Mesenchymal stem cell (in vitro differentiated cells and primary cell): ENCODE measurements at regions not wholly inside any gene's neighbourhood (a gene's known extent, or its start where the extent isn't known, plus 50 kb on each side); places are given as distances from the start of the nearest gene placed in this dataset.

Source experiments
- DNase-seq: peaks from one replicate; pipeline ENCODE4 v3.0.0-alpha.2; 2013
- H2AFZ ChIP-seq: one replicate; pipeline ENCODE4 v1.6.1; 2013; ENCODE audit warnings: low read depth, mild to moderate bottlenecking, control low read depth, inconsistent platforms, low read length, moderate library complexity
- H2AK5ac ChIP-seq: 2 replicates; pipeline ENCODE4 v1.6.1; 2013; ENCODE audit warnings: low read length, moderate library complexity, mild to moderate bottlenecking, inconsistent platforms; ENCODE audit not compliant: severe bottlenecking
- H2BK120ac ChIP-seq: one replicate; pipeline ENCODE4 v1.6.1; 2013; ENCODE audit warnings: low read depth, mild to moderate bottlenecking, inconsistent platforms, low read length, moderate library complexity
- H2BK12ac ChIP-seq, 2 experiments: one replicate each; pipeline ENCODE4 v1.6.1; 2013; ENCODE audit warnings: inconsistent platforms in 2 of 2, low read length in 2 of 2, mild to moderate bottlenecking in 2 of 2, moderate library complexity in 2 of 2, control low read depth in 1 of 2
- H2BK15ac ChIP-seq: one replicate; pipeline ENCODE4 v1.6.1; 2013; ENCODE audit warnings: mild to moderate bottlenecking, low read depth, inconsistent platforms; ENCODE audit not compliant: poor library complexity, severe bottlenecking
- H2BK5ac ChIP-seq: 2 replicates; pipeline ENCODE4 v1.6.1; 2013; ENCODE audit warnings: low read depth, mild to moderate bottlenecking, low read length, control low read depth, inconsistent platforms; ENCODE audit not compliant: poor library complexity, severe bottlenecking
- H3K14ac ChIP-seq, 2 experiments: one replicate each; pipeline ENCODE4 v1.6.1; 2013; ENCODE audit warnings: inconsistent platforms in 2 of 2, low read length in 2 of 2, control low read depth in 1 of 2, mild to moderate bottlenecking in 1 of 2, moderate library complexity in 1 of 2
- H3K18ac ChIP-seq, 2 experiments: one replicate each; pipeline ENCODE4 v1.6.1; 2013; ENCODE audit warnings: inconsistent platforms in 2 of 2, low read length in 2 of 2, control low read depth in 1 of 2, low read depth in 1 of 2, mild to moderate bottlenecking in 1 of 2
- H3K23ac ChIP-seq, 2 experiments: one replicate each; pipeline ENCODE4 v1.6.1; 2013; ENCODE audit warnings: inconsistent platforms in 2 of 2, low read length in 2 of 2, mild to moderate bottlenecking in 2 of 2, moderate library complexity in 2 of 2, control low read depth in 1 of 2
- H3K27ac ChIP-seq: 2 replicates; pipeline ENCODE4 v1.5.1; 2013; ENCODE audit warnings: mild to moderate bottlenecking, moderate library complexity, low read length, control low read depth, inconsistent platforms; ENCODE audit not compliant: poor library complexity, severe bottlenecking
- H3K27me3 ChIP-seq, 2 experiments: 2 replicates each; pipeline versions ENCODE4 v1.6.1 to v1.7.0; 2013; ENCODE audit warnings: low read length in 2 of 2, mild to moderate bottlenecking in 2 of 2, moderate library complexity in 2 of 2, control low read depth in 1 of 2, inconsistent platforms in 1 of 2; ENCODE audit not compliant: control insufficient read depth in 1 of 2, insufficient read depth in 1 of 2
- H3K36me3 ChIP-seq, 2 experiments: 2 replicates each; pipeline versions ENCODE4 v1.6.1 to v1.7.0; 2013; ENCODE audit warnings: low read length in 2 of 2, control low read depth in 1 of 2, inconsistent platforms in 1 of 2, low read depth in 1 of 2, mild to moderate bottlenecking in 1 of 2; ENCODE audit not compliant: insufficient read depth in 2 of 2, control insufficient read depth in 1 of 2
- H3K4ac ChIP-seq, 2 experiments: one replicate each; pipeline ENCODE4 v1.6.1; 2013; ENCODE audit warnings: inconsistent platforms in 2 of 2, low read length in 2 of 2, mild to moderate bottlenecking in 2 of 2, moderate library complexity in 2 of 2, control low read depth in 1 of 2, low read depth in 1 of 2
- H3K4me1 ChIP-seq: 2 replicates; pipeline ENCODE4 v1.6.1; 2013; ENCODE audit warnings: low read depth, low read length, control low read depth; ENCODE audit not compliant: control insufficient read depth, insufficient read depth
- H3K4me2 ChIP-seq: 2 replicates; pipeline ENCODE4 v1.6.1; 2013; ENCODE audit warnings: low read length, mild to moderate bottlenecking, inconsistent platforms; ENCODE audit not compliant: poor library complexity, severe bottlenecking
- H3K4me3 ChIP-seq, 2 experiments: 2 replicates each; pipeline versions ENCODE4 v1.5.1 to v1.7.0; 2013; ENCODE audit warnings: low read length in 2 of 2, mild to moderate bottlenecking in 2 of 2, control low read depth in 1 of 2, low read depth in 1 of 2; ENCODE audit not compliant: insufficient read depth in 1 of 2
- H3K79me1 ChIP-seq: replicated peaks from 2 replicates; pipeline ENCODE4 v1.6.1; 2013; ENCODE audit warnings: mild to moderate bottlenecking, control low read depth, low read length, inconsistent platforms; ENCODE audit not compliant: poor library complexity, severe bottlenecking
- H3K9ac ChIP-seq: 2 replicates; pipeline ENCODE4 v1.7.0; 2013; ENCODE audit warnings: mild to moderate bottlenecking, low read length, moderate library complexity
- H3K9me3 ChIP-seq: 2 replicates; pipeline ENCODE4 v1.7.0; 2013; ENCODE audit warnings: mild to moderate bottlenecking, low read length; ENCODE audit not compliant: control insufficient read depth
- H4K8ac ChIP-seq: one replicate; pipeline ENCODE4 v1.6.1; 2013; ENCODE audit warnings: inconsistent platforms, mild to moderate bottlenecking, low read length, moderate library complexity
- H4K91ac ChIP-seq: one replicate; pipeline ENCODE4 v1.6.1; 2013; ENCODE audit warnings: mild to moderate bottlenecking, low read length, inconsistent platforms
- WGBS: methylation state at CpG from one replicate; pipeline ENCODE4 v1.1.7; 2013; ENCODE audit warnings: mixed read lengths; 5-methylcytosine and 5-hydroxymethylcytosine counted together

GRCh38 chr4:187183826-187184225, 460.2 kb upstream of the FAT1 start:
- H3K36me3 ChIP-seq = no peaks in the 10 kb centered on the region
- no peak overlapping the region for H3K27ac ChIP-seq
- H3K4me1 ChIP-seq = no peaks in the 10 kb centered on the region
- 50% methylated on average over 1 of the region's 2 CpGs for WGBS
- H2BK120ac ChIP-seq = no peak overlapping the region
- H3K27me3 ChIP-seq = no peaks in the 10 kb centered on the region
- no peak overlapping the region for H4K8ac ChIP-seq
- H2AK5ac ChIP-seq = no peak overlapping the region
- no peak overlapping the region for H3K14ac ChIP-seq
- no peak overlapping the region for H3K18ac ChIP-seq
- no peak overlapping the region for H3K4me2 ChIP-seq
- no peak overlapping the region for H3K4me3 ChIP-seq
- H4K91ac ChIP-seq = no peak overlapping the region
- no peaks in the 10 kb centered on the region for H3K79me1 ChIP-seq
- no peak overlapping the region for H3K23ac ChIP-seq
- H2BK15ac ChIP-seq = no peak overlapping the region
- no peak overlapping the region for H2BK5ac ChIP-seq
- peak; percentile 90 for DNase-seq
- H3K4ac ChIP-seq = no peak overlapping the region
- H2BK12ac ChIP-seq = no peak overlapping the region
- no peak overlapping the region for H2AFZ ChIP-seq
- H3K9me3 ChIP-seq = no peaks in the 10 kb centered on the region
- no peak overlapping the region for H3K9ac ChIP-seq

DNA sequence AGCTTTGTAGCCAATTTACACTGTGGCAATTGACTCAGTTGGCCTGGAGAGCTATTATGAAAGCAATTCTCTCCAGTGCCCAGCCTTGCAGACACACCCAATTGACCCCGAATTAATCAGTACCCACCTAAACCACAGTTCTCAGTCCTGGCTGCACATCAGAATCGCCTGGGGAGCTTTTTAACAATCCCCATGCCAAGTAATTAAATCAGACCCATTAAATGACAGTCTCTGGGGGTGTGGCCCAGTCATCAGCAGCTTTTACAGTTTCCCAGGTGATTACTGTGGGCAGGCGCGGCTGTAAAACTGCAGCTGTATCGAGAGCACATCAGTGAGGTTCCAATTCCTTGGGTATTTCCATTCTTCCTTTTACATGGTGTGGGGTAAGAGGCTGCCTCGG, 460.9 kb upstream of the FAT1 start:
- Histone ChIP-seq H3K4me2 (no peak overlapping the region), H2BK5ac (no peak overlapping the region), H3K27me3 (no peaks in the 10 kb centered on the region), H3K9ac (no peak overlapping the region), H2AK5ac (no peak overlapping the region), H3K14ac (no peak overlapping the region), H3K23ac (no peak overlapping the region), H3K18ac (no peak overlapping the region), H3K36me3 (no peaks in the 10 kb centered on the region), H3K4me3 (no peak overlapping the region), H2BK120ac (no peak overlapping the region), H4K8ac (no peak overlapping the region), H3K9me3 (no peaks in the 10 kb centered on the region), H2BK15ac (no peak overlapping the region), H3K4me1 (no peaks in the 10 kb centered on the region), H3K79me1 (no peaks in the 10 kb centered on the region), H3K27ac (no peak overlapping the region), H2BK12ac (no peak overlapping the region), H3K4ac (no peak overlapping the region), H4K91ac (no peak overlapping the region), H2AFZ (no peak overlapping the region)
- DNase-seq = no peak
- 89% methylated on average over 6 of the region's 6 CpGs for WGBS

- H3K23ac ChIP-seq = no peak overlapping the region
- H3K4ac ChIP-seq = no peak overlapping the region
- H4K8ac ChIP-seq = no peak overlapping the region
- H3K36me3 ChIP-seq = no peaks in the 10 kb centered on the region
- H3K4me2 ChIP-seq = no peak overlapping the region
- no peak for DNase-seq
- no peak overlapping the region for H2BK120ac ChIP-seq
- no peak overlapping the region for H4K91ac ChIP-seq
- H3K9me3 ChIP-seq = no peaks in the 10 kb centered on the region
- H3K27me3 ChIP-seq = no peaks in the 10 kb centered on the region
- H2AFZ ChIP-seq = no peak overlapping the region
- no peak overlapping the region for H2AK5ac ChIP-seq
- H2BK15ac ChIP-seq = no peak overlapping the region
- no peak overlapping the region for H3K9ac ChIP-seq
- H2BK12ac ChIP-seq = no peak overlapping the region
- no peak overlapping the region for H2BK5ac ChIP-seq
- no peak overlapping the region for H3K4me3 ChIP-seq
- no peak overlapping the region for H3K27ac ChIP-seq
- H3K4me1 ChIP-seq = no peaks in the 10 kb centered on the region
- 75% methylated on average over 7 of the region's 7 CpGs for WGBS
- no peaks in the 10 kb centered on the region for H3K79me1 ChIP-seq
- no peak overlapping the region for H3K18ac ChIP-seq
- H3K14ac ChIP-seq = no peak overlapping the region
These were observed 464.5 kb upstream of the FAT1 start for GRCh38 chr4:187188118-187188517.

- H2BK15ac ChIP-seq = no peak overlapping the region
- no peak overlapping the region for H3K4ac ChIP-seq
- H3K4me1 ChIP-seq = no peaks in the 10 kb centered on the region
- no peak overlapping the region for H2BK5ac ChIP-seq
- 97% methylated on average over 3 of the region's 3 CpGs for WGBS
- H2BK120ac ChIP-seq = no peak overlapping the region
- no peak overlapping the region for H3K4me2 ChIP-seq
- H3K79me1 ChIP-seq = no peaks in the 10 kb centered on the region
- no peak overlapping the region for H2BK12ac ChIP-seq
- no peak overlapping the region for H2AFZ ChIP-seq
- no peak overlapping the region for H3K4me3 ChIP-seq
- no peak overlapping the region for H3K14ac ChIP-seq
- no peak overlapping the region for H3K23ac ChIP-seq
- H3K9me3 ChIP-seq = no peaks in the 10 kb centered on the region
- no peak for DNase-seq
- no peak overlapping the region for H3K9ac ChIP-seq
- no peak overlapping the region for H2AK5ac ChIP-seq
- H3K27ac ChIP-seq = no peak overlapping the region
- no peak overlapping the region for H3K18ac ChIP-seq
- no peak overlapping the region for H4K91ac ChIP-seq
- H4K8ac ChIP-seq = no peak overlapping the region
- no peaks in the 10 kb centered on the region for H3K36me3 ChIP-seq
- H3K27me3 ChIP-seq = no peaks in the 10 kb centered on the region
These were observed 465.1 kb upstream of the FAT1 start for GRCh38 chr4:187188741-187189140.
